IMR-90 (cell line): ENCODE measurements at regions not wholly inside any gene's neighbourhood (a gene's known extent, or its start where the extent isn't known, plus 50 kb on each side); places are given as distances from the start of the nearest gene placed in this dataset.

Source experiments
- ATAC-seq: fragments of 200-7000 bp; cut with Tn5 transposase; 2 replicates; pipeline ENCODE4 v1.9.1; 2020; ENCODE audit warnings: low read depth, mild to moderate bottlenecking, moderate library complexity
- BruUV-seq: library from RNA; stranded (reverse); fragments of 400-500 nt; replicated peaks from 2 replicates; lab custom pipeline; 2021; lab: Mats Ljungman, UMichigan
- CTCF ChIA-PET: fragments of 300-600 bp; formaldehyde crosslinking; extraction: SDS; loops from one replicate; lab custom pipeline; 2021; ENCODE audit warnings: antibody characterized with exemption; lab: Yijun Ruan, JAX
- POLR2A ChIA-PET: fragments of 300-600 bp; sonication (Branson Sonifier 250); formaldehyde crosslinking; loops from one replicate; lab custom pipeline; 2022; ENCODE audit warnings: antibody characterized with exemption; ENCODE audit not compliant: unreplicated experiment; lab: Charles Lee
- DNase-seq: peaks from one replicate; pipeline ENCODE4 v3.0.0; 2013
- H2AFZ ChIP-seq: replicated peaks from 2 replicates; pipeline ENCODE3; 2013; ENCODE audit warnings: low read length, mild to moderate bottlenecking; ENCODE audit not compliant: poor library complexity
- H2AK5ac ChIP-seq: 2 replicates; pipeline ENCODE4 v1.6.1; 2013; ENCODE audit warnings: low read depth, low read length, inconsistent platforms
- H2AK9ac ChIP-seq: replicated peaks from 2 replicates; pipeline ENCODE3; 2013; ENCODE audit warnings: mild to moderate bottlenecking, low read depth, low read length, moderate library complexity; ENCODE audit not compliant: poor library complexity
- H2BK120ac ChIP-seq: 2 replicates; pipeline ENCODE4 v1.6.1; 2013; ENCODE audit warnings: low read depth, low read length, inconsistent platforms
- H2BK15ac ChIP-seq: 3 replicates; pipeline ENCODE4 v1.6.1; 2013; ENCODE audit warnings: low read depth, low read length, inconsistent platforms
- H2BK20ac ChIP-seq: 2 replicates; pipeline ENCODE4 v1.6.1; 2013; ENCODE audit warnings: low read depth, mild to moderate bottlenecking, inconsistent platforms, low read length, moderate library complexity
- H2BK5ac ChIP-seq: 2 replicates; pipeline ENCODE4 v1.6.1; 2013; ENCODE audit warnings: mild to moderate bottlenecking, low read depth, low read length, inconsistent platforms; ENCODE audit not compliant: poor library complexity, severe bottlenecking
- H3K14ac ChIP-seq: replicated peaks from 2 replicates; pipeline ENCODE4 v1.6.1; 2013; ENCODE audit warnings: low read depth, low read length, inconsistent platforms
- H3K18ac ChIP-seq: 2 replicates; pipeline ENCODE4 v1.6.1; 2013; ENCODE audit warnings: low read depth, low read length, control low read depth
- H3K23ac ChIP-seq: 2 replicates; pipeline ENCODE4 v1.6.1; 2013; ENCODE audit warnings: low read depth, low read length, inconsistent platforms
- H3K27ac ChIP-seq: 2 replicates; pipeline ENCODE4 v1.5.1; 2013; ENCODE audit warnings: mild to moderate bottlenecking, control low read depth, low read length; ENCODE audit not compliant: insufficient read depth
- H3K27me3 ChIP-seq: 2 replicates; pipeline ENCODE4 v1.6.1; 2013; ENCODE audit warnings: low read length; ENCODE audit not compliant: control insufficient read depth, insufficient read depth
- H3K36me3 ChIP-seq: 2 replicates; pipeline ENCODE4 v1.6.1; 2013; ENCODE audit warnings: low read length, mixed read lengths; ENCODE audit not compliant: control insufficient read depth, insufficient read depth
- H3K4ac ChIP-seq: 2 replicates; pipeline ENCODE4 v1.6.1; 2013; ENCODE audit warnings: low read depth, low read length, inconsistent platforms
- H3K4me1 ChIP-seq: 2 replicates; pipeline ENCODE4 v1.6.1; 2013; ENCODE audit warnings: low read length, mixed read lengths; ENCODE audit not compliant: control insufficient read depth, insufficient read depth
- H3K4me2 ChIP-seq: 2 replicates; pipeline ENCODE4 v1.6.1; 2013; ENCODE audit warnings: low read depth, mild to moderate bottlenecking, control low read depth, low read length, moderate library complexity
- H3K4me3 ChIP-seq: 2 replicates; pipeline ENCODE4 v1.5.1; 2013; ENCODE audit warnings: low read depth, mild to moderate bottlenecking, control low read depth, low read length, moderate library complexity; ENCODE audit not compliant: insufficient read depth
- H3K56ac ChIP-seq: 2 replicates; pipeline ENCODE4 v1.6.1; 2013; ENCODE audit warnings: low read length, inconsistent platforms; ENCODE audit not compliant: insufficient read depth; ENCODE audit errors: extremely low read depth
- H3K79me1 ChIP-seq, 2 experiments: 2 replicates each; pipeline ENCODE4 v1.6.1; 2013; ENCODE audit warnings: low read length in 2 of 2, inconsistent platforms in 1 of 2, low read depth in 1 of 2
- H3K9ac ChIP-seq: 2 replicates; pipeline ENCODE4 v1.6.1; 2013; ENCODE audit warnings: low read depth, low read length, control low read depth
- H3K9me1 ChIP-seq: 2 replicates; pipeline ENCODE4 v1.6.1; 2013; ENCODE audit warnings: low read length, inconsistent platforms; ENCODE audit not compliant: insufficient read depth
- H3K9me3 ChIP-seq: 2 replicates; pipeline ENCODE4 v1.6.1; 2013; ENCODE audit warnings: low read length; ENCODE audit not compliant: control insufficient read depth, insufficient read depth
- H4K20me1 ChIP-seq: 2 replicates; pipeline ENCODE4 v1.6.1; 2013; ENCODE audit warnings: low read length, inconsistent platforms; ENCODE audit not compliant: insufficient read depth
- H4K5ac ChIP-seq: 2 replicates; pipeline ENCODE4 v1.6.1; 2013; ENCODE audit warnings: mild to moderate bottlenecking, low read depth, low read length, control low read depth
- H4K8ac ChIP-seq, 2 experiments: 2 replicates each; pipeline ENCODE4 v1.6.1; 2013; ENCODE audit warnings: low read depth in 2 of 2, low read length in 2 of 2, control low read depth in 1 of 2, inconsistent platforms in 1 of 2
- H4K91ac ChIP-seq: 2 replicates; pipeline ENCODE4 v1.6.1; 2013; ENCODE audit warnings: low read depth, low read length, inconsistent platforms; ENCODE audit not compliant: insufficient read depth
- CEBPB ChIP-seq: IDR thresholded peaks from 2 replicates; pipeline ENCODE4 v1.6.1; 2012; ENCODE audit warnings: low read depth, low read length, improper control_type of control experiment
- CTCF ChIP-seq: conservative IDR thresholded peaks from 2 replicates; pipeline ENCODE4 v1.5.1; 2012; ENCODE audit warnings: mild to moderate bottlenecking, low read depth, low read length, improper control_type of control experiment
- RAD21 ChIP-seq: IDR thresholded peaks from 2 replicates; pipeline ENCODE4 v1.6.1; 2012; ENCODE audit warnings: low read length, improper control_type of control experiment
- RFX5 ChIP-seq: IDR thresholded peaks from 2 replicates; pipeline ENCODE4 v1.8.0; 2012; ENCODE audit warnings: low read depth, mild to moderate bottlenecking, low read length, moderate library complexity
- SMC3 ChIP-seq: fragments of 150-350 bp; IDR thresholded peaks from 2 replicates; pipeline ENCODE4 v1.6.1; 2016; ENCODE audit warnings: low read depth, mild to moderate bottlenecking, antibody characterized with exemption, low read length, moderate library complexity
- WGBS, 2 experiments: methylation state at CpG; one replicate each; pipeline versions ENCODE4 v1.1.5 to v1.1.7; 2013; ENCODE audit warnings: missing lambda C conversion rate in 2 of 2; ENCODE audit not compliant: insufficient read length in 1 of 2; ENCODE audit errors: extremely low coverage in 2 of 2; 5-methylcytosine and 5-hydroxymethylcytosine counted together
- dilution Hi-C: fragments of 300-500 bp; cut with HindIII; formaldehyde crosslinking; loops from one replicate; pipeline ENCODE4 v1.14.3; 2018; ENCODE audit warnings: low sequenced_read_pairs; ENCODE audit not compliant: unreplicated experiment
- in situ Hi-C: fragments of 300-500 bp; cut with MboI; formaldehyde crosslinking; loops from 3 replicates; pipeline ENCODE4 v1.14.3; 2019; ENCODE audit warnings: low sequenced_read_pairs, inconsistent platforms, mixed read lengths
- intact Hi-C: fragments of 100-400 bp; cut with micrococcal nuclease; formaldehyde crosslinking; loops from 2 replicates; pipeline ENCODE4 v1.10.0; 2022

GRCh38 chr3:28916713-28917499, 364.0 kb upstream of the RBMS3 start:
- in situ Hi-C loops = loop anchor here (10.0 kb wide), 2 partner anchors 368 to 848 kb away; partner anchors contain the start of gene RBMS3
- dilution Hi-C loops = no loop called here
- 4% methylated on average over 4 of the region's 16 CpGs; no CpG with 5 or more reads in 1 of the 2 experiments for WGBS, 2 experiments

More at GRCh38 chr3:28916713-28917499, 364.0 kb upstream of the RBMS3 start:
- Histone ChIP-seq H2AK5ac (no peak overlapping the region), H4K91ac (peak overlapping the region; percentile 62), H4K8ac (peak overlapping the region in 1 of 2 experiments; percentile 90; a peak in 2 of 4 replicates), H3K36me3 (no peaks in the 10 kb centered on the region), H2BK15ac (no peak overlapping the region), H3K9me3 (no peaks in the 10 kb centered on the region), H3K4ac (peak overlapping the region; percentile 77), H3K27ac (peak overlapping the region; percentile 53), H2BK120ac (peak overlapping the region; percentile 79), H3K9me1 (no peaks in the 10 kb centered on the region), H2BK20ac (peak overlapping the region; percentile 72), H4K5ac (peak overlapping the region; percentile 16), H3K79me1 (no peaks in the 10 kb centered on the region), H2AFZ (peak overlapping the region; percentile 88), H3K56ac (peak overlapping the region; percentile 27; the same call in 1 of the 2 replicates), H3K14ac (peak overlapping the region; percentile 89), H4K20me1 (no peaks in the 10 kb centered on the region), H3K9ac (peak overlapping the region; percentile 22; the same call in 1 of the 2 replicates), H2AK9ac (peak overlapping the region; percentile 22), H3K4me1 (peaks cover 4% of the 10 kb centered on the region), H3K18ac (peak overlapping the region; percentile 42), H3K23ac (peak overlapping the region; percentile 2; the same call in 1 of the 2 replicates), H3K27me3 (no peaks in the 10 kb centered on the region), H3K4me2 (peak overlapping the region; percentile 77), H3K4me3 (peak overlapping the region; percentile 38), H2BK5ac (no peak overlapping the region)
- TF ChIP-seq RAD21 = peak; percentile 70
- peak; percentile 49 for TF ChIP-seq CTCF
- no peak for TF ChIP-seq RFX5
- peak; percentile 47 for TF ChIP-seq SMC3
- no peak for TF ChIP-seq CEBPB
- ChIA-PET CTCF (interaction anchor here (0.6 to 1.8 kb wide), 10 partner anchors 149 to 779 kb away, joined by 3 to 9 read pairs (median 3); partner anchors contain the start of gene RBMS3), POLR2A (interaction anchor here (0.5 kb wide), 1 partner anchor 365 kb away, joined by 3 read pairs; no protein-coding TSS in a partner anchor)
- BruUV-seq = no TSS peak
- intact Hi-C loops = loop anchor here (1.0 to 10.0 kb wide), 5 partner anchors 270 to 850 kb away; no protein-coding TSS in a partner anchor
- DNase-seq = peak; percentile 65
- peak; percentile 66 for ATAC-seq
